Fibroblast of skin of left biceps (primary cell): ENCODE measurements at regions not wholly inside any gene's neighbourhood (a gene's known extent, or its start where the extent isn't known, plus 50 kb on each side); places are given as distances from the start of the nearest gene placed in this dataset.

Experiments used
- DNase-seq, 2 experiments: peaks; one replicate each; pipeline ENCODE4 v3.0.0-alpha.2; 2013; ENCODE audit warnings: low read depth in 2 of 2

DNA sequence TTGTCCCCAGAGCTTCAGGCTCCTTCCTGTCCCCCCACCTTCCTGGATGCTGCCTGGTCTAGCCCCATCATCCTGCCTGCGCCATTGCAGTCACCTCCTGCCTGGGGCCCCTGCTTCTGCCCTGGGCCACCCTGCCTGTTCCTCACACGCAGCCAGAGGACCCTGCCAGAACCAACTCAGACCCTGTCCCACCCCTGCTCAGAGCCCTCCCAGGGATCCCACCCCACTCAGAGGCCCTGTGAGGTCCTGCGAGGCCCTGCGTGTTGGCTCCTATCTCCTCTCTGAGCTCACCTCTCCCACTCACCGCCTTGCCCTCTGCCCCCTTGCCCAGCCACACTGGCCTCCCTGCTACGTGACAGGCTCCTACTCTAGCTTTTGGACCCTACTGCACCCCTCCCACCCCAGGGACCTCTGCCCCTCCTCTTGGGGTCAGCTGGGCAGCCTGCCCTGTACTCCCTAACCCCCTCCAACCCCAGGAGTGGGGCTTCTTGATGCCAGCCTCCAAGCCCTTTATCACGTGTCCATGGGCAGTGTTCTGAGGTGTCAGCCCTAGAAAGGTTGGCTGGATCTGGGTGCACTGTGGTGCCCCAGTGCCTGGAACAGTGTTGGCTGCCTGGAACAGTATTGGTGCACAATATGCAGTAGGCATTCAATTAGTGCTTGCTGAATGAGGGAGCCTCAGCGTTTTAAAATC lies 68.3 kb downstream of the CEBPB start:
- no peak for DNase-seq

DNA sequence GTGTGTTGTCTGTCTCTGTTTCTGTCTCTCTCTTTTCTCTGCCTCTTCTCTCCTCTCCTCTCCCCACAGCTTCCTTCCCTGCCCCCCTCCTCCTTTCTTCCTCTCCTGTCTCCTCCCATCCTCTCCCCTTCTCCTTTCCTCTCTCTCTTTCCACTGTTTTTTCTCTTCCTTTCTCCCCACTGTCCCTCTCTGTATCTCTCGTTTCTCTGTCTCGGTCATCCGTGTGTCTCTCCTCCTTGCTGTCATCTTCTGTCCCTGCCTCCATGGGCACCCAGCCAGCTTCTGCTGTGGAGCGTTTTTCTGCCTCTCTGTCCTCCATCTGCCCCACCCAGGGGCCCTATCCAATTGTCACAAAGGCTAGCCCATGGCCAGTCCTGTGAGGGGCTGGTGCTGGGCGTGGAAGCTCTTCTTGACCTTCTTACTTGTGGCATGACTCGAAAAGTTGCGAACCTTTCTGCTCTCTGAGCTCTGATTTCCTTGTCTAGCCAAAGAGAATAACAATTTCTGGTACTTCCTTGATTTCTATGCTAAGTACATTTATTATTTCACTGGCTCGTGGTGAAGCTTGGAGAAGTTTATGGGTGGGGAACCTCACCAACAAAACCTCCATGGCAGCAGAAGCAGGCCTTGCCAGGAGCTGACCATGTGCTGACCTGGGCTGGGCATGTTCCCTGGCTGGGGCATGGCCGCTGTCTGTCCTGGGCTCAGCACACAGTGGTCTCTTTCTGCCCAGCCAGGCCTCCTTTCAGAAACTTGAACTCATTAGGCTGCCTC lies 69.3 kb downstream of the CEBPB start:
- no peak for DNase-seq

DNA sequence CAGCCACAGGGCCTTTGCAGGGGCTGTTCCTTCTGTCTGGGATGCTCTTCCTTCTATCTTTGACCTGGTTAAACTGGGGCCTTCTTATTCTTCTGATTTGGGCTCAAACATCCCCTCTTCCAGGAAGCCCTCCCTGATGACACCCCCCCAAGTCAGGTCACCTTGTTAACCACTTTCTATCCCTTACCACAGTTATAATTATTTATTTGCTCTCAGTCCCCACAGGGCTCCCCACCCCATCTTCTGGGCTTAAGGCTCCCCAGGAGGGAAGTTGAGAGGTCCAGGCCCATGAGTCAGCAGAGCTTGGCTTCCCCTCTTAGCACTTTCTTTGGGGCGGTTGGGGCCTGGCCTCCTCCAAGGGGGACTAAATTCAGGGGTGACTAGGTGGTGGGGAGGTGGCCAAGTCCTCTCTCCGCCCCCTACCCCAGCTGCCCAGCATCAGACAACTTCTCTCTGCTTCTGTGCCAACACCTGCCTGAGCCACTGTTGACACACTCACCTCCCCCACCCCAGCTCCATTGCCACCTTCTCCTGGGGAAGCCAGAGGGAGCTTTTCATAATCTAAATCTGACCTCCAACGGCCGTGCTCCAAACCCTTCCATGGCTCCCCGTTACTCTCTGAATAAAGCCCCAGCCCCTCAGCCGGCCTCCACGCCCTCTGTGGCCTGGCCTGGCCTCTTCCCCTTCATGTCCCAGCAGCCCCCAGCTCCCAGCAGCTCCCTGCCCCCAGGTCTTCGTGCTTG lies 70.0 kb downstream of the CEBPB start:
- DNase-seq, result no peak

DNA sequence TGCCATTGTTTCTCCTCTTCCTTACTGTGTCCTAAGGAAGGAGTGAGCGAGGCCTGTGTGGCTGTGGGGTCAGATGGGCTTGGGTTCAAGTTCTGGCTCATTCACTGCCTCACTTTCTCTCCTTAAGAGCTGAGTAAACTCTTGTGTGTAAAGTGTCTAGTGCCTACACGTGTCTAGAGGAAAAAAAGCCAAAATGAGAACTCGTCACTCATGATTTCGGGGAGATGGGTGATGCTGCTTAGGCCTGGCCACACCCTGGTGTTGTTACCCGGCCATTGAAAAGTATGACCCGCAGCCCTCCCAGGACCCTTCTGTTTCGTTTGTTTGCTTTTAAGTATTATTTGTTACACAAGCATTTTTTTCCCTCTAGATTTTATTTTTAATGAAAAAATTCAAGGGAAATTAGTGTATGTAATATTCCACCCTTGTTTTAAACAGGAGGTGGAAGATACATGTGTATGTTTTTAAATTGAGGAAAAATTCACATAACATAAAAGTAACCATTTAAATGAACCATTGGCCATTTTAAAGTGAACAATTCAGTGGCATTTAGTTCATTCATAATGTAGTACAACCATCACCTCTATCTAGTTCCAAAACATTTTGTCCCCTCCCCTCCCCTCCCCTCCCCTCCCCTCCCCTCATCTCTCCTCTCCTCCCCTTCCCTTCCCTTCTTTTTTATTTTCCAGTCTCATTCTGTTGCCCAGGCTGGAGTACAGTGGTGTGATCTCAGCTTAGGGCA lies 71.0 kb downstream of the CEBPB start:
- no peak for DNase-seq

DNA sequence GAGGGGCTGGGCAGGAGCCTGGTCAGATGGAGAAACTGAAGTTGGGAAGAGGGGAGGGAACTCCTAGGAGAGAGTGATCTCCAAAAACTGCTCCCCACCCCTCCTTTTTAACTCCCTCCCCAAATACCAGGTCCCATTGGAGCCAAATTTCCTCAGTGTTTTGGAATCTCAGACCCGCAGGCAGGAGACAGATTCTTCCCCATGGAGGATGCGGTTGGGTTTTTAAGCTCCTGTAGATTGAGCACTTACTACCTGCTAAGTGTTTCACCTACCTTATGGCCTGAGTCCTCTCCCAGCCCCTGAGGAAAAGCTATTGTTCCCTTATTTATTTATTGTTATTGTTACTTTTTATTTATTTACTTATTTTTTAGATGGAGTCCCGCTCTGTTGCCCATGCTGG lies 73.2 kb downstream of the CEBPB start:
- no peak for DNase-seq

DNA sequence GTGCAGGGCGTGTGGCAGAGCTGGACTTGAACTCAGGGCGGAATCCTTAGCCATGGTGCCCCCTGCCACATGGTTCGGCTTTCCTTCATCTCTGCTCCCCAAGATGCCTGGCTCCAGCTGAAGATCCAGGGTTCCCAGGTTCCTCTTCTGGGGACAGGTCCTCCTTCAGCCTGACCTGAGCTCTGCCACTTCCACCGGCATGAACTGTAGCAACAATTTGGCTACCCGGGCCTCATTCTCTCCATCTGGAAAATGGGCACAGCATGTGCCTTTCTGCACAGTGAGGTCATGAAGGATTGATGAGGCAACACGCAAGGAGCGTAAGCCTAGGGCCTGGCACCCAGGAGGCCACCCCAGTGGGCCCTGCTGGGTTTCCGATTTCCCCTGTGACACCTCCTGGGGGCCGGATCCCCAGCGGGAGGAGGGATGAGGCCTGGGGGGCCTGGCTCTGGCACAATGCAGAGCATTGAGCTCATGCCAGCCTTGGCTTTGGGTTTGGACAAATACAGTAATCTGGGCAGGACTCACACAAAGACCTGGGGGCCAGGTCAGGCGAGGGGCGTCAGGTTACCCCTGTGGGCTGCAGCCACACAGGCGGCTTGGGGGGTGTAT lies 74.0 kb downstream of the CEBPB start:
- DNase-seq, result no peak

DNA sequence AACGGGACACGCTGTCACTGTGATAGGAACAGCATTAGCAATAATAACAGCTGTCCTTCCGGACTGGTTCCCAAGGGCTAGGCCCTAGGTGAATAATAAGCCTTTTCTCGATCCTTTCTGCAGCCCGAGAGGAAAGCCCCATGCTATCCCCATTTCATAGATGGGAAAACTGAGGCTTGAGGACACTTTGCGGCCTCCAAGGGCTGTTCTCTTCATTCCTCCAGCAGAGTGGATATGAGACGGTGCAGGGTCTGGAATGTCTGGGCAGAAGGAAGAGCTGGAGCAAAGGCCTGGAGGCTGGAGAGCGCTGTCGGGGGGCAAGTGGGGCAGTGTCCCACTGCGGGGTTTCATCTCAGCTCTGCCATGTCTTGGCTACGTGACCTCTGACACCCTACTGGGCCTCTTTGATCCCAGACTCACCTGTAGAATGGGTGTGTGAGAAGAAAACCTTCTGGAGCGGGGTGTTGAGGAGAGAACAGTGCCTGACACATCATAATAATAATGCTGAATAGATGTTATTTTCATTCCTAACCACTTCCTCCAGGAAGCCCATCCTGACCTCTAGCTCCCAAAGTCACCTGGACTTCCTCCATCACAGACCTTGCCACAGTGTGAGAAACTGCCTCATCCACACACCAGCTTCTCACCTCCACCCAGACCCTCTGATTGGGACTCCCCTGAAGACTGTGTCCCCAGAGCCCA lies 74.8 kb downstream of the CEBPB start:
- DNase-seq, result no peak

DNA sequence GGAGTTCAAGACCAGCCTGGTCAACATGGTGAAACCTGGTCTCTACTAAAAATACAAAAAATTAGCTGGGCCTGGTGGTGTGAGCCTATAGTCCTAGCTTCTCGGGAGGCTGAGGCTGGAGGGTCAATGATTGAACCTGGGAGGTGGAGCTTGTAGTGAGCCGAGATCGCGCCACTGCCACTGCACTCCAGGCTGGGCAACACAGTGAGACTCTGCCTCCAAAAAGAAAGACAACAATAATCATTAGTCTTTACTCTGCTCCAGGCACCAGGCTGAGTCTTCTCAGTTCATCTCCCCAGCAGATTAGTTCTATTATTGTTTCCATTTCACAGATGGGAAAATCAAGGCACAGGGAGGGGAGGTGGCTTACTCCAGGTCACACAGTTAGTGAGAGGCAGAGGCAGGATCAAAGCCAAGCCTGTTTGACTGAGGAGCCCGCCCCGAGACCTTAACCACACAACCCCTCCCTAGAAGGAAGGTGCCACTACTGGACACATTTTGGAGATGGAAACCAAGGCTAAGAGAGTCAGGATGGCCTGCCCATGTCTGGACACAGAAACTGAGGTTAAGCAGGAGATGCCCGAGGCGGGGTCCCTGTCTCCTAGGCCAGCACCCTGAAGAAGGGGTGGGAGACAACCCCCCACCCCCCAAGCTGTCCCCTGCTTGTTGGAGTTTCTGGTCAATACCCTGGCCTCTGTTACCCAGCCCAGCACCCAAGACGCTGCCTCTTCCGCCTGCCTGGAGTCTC lies 75.8 kb downstream of the CEBPB start:
- DNase-seq, result no peak

DNA sequence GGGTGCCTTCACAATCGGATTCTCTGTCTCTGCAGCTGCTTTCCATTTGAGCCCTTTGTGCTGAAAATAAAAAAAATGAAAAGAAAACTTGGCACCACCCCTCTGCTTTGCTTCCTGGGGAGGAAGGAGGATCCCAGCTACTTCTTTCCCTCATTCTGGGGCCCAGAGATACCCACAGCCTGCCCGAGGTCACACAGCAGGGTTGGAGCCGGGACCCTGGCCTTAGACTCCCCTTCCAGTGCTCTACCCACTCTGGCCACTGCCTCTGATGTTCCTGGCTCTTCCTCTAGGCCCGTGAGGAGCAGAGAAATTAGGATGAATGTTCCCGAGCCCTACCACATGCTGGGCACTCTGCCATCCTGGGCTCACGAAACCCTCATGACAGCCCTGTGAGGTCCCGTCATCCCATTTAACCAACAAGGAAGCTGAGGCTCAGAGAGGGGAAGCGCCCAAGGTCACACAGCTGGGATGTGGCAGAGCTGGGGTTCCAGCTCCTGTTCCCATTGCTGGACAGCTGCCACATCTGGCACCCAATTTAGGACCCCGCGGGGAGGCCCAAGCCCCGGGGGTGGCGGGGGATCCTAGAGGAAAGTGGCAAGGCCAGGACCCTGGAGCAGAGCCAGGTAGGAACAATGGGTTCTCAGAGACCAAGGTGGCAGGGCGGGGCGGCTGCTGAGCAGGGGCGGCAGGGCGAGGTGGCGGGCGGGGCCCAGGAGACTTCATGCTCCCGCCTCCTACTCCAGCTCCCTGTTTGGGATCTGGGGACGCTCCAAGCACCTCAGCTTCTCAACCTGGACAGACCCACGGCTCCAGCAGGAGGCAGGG lies 76.6 kb downstream of the CEBPB start:
- peak in 1 of 2 experiments; percentile 31 for DNase-seq

DNA sequence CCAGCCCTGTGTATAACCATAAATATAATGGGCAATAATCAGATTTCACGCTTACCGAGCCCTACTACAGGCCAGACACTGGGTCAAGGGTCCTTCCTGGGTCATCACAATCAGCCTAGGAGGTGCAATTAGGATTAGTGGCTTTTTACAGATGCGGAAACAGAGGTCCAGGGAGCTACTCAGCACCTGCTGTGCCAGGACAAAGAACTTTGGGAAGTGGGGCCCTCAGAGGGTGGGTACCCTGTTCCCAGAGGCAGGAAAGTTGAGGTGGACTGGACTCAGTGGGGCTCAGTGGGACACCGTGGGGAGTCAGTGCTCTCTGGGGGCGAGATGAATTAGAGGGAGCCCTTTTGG lies 77.2 kb downstream of the CEBPB start:
- no peak for DNase-seq

DNA sequence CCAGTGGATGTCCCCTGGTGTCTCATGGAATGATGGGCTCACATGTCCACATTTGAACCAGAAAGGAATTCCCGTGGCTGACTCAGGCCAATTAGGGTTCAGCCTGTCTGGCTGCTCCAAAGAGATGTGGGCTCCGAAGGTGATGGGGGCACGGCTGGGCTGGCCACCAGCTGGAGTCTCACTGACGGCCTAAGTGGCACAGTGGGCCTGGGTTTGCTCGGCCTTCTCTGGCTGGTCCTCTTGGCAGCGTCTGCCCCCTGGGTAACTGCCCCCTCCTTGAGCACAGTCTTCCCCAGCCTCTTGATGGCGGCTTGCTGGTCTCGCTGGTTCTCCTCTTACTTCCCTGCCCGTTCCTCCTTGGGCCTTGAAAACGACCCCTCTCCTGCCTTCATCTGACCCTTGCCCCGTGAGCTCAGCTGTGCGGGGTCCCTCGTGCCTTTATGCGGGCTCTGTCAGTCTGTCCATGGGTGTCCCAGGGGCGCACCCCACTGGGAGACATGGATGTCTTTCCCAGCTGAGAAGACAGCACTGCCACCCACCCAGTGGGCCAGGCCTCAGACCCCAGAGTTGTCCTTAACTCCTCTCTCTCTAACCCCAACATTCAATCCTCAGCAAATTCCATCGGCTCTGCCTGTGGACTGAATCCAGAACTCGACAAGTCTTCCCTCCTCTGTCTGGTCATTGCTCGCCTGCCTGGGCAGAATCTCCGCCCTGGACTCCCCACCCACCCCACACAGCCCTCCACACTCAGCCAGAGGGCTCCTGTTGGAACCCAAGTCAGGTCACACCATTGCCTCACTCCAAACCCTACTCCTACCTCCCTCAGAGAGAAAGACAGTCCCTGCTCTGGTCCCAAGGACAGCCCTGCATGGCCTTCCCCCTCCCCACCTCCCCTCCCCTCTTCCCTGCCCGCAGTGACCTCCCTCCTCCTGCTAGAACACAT lies 78.7 kb downstream of the CEBPB start:
- no peak for DNase-seq

DNA sequence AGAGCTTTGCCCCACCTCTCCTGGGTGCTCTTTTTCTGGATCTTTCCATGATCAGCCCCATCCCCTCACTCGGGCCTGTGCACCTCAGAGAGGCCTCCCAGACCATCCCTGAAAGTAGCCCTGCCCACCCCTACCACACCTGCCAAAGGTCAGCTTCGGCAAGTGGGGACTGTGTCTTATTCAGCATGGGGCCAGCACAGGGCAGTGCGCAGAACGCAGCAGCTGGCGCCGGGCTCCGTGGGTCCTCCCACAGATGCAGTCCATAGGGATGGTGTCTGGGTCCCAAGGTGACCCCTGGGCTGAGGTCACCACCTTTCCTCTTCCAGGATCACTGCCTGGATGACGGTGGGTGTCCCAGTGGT lies 79.4 kb downstream of the CEBPB start:
- no peak for DNase-seq

DNA sequence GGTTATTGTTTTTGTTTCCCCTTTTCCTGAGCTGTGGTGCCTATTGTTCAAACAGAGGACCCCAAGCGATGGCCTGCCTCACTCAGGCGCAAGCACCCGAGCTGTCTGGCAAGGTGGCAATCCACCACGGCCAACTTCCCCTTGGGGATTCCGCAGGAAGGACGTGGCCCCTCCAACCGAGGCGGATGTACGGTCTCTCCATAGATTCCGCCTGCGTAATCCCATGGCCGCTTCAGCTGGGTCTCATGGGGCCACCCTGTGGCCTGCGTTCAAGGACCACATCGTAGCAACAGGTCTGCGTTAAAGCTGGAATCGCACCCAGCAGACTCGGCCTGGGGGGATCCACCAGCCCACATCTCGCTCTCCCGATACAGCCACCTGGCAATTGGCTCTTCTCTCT lies 79.9 kb downstream of the CEBPB start:
- no peak for DNase-seq

DNA sequence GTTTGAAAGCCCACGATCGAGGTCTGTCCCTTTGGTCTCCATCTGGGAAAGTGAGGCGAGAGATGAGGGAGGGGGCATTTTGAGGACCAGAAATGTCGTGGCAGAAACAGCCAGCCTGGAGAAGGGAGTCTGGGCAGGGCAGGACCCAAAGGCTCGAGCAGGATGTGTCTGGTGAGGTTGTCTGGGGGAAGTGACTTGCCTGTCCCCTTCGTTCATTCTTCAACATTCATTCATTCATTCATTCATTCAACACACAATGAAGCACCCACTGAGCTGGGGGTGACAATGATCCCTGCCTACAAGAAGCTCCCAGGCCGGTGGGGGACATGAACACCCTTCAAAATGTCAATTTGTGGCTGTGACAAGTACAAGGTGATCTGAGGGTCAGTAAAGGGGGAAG lies 80.5 kb downstream of the CEBPB start:
- DNase-seq, result no peak

DNA sequence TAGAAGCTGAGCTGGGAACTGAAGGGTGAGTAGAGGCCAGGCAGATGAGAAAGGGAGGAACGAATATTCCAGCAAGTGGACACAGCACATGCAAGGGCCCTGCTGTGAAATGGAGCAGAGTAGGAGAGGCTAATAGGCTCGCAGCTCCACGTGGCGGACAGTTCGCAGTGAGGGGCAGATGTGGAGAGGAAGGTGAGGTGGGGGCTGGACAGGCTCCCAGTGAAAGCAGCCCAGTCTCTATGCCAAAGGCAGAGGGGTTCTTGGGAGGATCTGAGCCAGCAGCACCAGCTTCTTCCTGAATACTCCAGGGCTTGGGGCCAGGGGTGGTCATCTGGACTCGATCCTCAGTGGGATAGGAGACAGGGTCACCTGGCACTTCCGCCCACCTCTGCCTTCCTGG lies 81.0 kb downstream of the CEBPB start:
- DNase-seq, result no peak

DNA sequence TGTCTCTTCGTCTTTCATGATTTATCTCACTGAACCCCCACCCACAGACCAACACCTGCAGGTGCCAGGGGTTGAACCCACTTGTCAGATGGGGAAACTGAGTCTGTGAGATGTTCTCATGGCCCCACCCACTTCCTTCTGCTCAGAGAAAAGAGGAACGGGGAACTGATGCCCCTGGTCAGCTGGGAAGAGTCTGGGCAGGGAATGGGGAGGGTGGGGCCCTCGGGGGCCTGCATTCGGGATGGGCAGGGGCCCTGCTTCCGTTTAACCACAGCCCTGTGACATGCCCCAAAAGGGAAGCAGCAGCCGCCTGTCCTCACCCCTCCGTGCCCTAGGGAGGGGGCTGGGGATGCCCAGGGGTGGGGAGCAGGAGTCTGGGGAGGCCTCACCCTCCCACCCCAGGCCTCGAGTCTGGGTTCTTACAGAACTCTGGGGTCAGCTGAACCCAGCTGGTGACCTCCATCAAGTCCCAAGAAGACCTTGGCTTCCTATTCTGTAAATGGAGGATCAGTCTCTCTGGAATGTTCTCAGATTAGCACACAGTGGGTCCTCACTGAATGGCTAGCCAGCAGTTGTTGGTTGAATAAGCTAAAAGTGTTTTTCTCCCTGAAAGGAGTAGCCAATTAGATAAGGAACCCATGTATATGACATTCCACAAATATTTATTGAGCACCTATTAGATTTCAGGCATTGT lies 81.5 kb downstream of the CEBPB start:
- no peak for DNase-seq

DNA sequence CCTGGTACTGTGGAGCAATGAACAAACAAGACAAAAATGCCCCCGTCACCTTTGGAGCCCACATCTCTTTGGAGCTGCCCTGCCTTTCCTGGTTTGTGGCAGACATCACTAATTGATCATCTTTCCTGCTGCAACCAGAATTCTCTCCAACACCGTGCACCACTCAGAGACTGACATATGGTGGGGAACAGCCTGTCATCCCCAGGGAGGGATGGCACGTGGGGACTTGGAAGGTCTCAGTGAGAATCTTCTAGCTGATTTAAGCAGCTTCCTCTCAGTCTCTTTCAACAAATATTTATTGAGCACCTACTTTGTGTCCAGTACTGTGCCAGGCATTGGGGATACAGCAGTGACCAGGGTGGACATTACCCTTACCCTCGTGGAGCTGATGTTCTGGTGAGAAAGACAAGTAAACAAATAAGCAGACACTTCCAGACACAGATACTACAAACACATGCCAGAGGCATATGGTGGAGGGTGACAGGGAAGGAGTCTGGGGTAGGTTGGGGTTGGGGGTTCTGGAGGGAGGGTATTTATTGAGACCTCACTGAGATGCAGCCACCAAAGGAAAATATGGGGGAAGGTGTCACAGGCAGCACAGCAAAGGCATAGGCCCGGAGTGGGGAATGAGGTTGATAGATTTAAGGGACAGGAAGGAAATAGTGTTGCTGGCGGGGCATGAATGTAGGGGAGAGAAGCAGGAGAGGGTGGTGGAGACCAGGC lies 82.3 kb downstream of the CEBPB start:
- no peak for DNase-seq
